ENCODE measurements at regions not wholly inside any gene's neighbourhood (a gene's known extent, or its start where the extent isn't known, plus 50 kb on each side); places are given as distances from the start of the nearest gene placed in this dataset.

DNA sequence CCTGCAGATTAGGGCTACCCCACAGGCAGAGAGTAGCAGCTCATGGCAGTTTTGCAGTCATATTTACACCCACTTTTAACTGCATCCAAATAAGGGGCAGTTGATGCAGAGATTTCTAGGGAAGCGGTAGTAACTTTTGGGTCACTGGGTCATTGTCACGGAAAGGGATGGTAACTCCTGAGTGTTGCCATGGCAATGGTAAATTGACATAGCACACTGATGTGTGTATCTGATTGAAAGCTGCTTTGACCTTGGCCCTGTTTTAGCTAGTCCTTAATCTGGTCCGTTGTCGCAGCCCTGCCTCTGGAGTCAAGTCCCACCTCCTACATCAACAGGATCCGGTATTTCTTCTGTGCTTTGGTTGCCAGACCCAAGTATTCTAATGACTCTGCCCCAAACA, 199.1 kb upstream of the TCF21 start:
- TF ChIP-seq, protein P1, sequence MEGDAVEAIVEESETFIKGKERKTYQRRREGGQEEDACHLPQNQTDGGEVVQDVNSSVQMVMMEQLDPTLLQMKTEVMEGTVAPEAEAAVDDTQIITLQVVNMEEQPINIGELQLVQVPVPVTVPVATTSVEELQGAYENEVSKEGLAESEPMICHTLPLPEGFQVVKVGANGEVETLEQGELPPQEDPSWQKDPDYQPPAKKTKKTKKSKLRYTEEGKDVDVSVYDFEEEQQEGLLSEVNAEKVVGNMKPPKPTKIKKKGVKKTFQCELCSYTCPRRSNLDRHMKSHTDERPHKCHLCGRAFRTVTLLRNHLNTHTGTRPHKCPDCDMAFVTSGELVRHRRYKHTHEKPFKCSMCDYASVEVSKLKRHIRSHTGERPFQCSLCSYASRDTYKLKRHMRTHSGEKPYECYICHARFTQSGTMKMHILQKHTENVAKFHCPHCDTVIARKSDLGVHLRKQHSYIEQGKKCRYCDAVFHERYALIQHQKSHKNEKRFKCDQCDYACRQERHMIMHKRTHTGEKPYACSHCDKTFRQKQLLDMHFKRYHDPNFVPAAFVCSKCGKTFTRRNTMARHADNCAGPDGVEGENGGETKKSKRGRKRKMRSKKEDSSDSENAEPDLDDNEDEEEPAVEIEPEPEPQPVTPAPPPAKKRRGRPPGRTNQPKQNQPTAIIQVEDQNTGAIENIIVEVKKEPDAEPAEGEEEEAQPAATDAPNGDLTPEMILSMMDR (IDR thresholded peaks at IDR 0.05; ENCODE audit: poor library complexity, severe bottlenecking): no peak
- TF ChIP-seq EZH2 (IDR thresholded peaks at IDR 0.05; ENCODE audit: borderline replicate concordance, insufficient read depth, low read length, poor library complexity, severe bottlenecking): no peak

Measured in neural cell (in vitro differentiated cells).